ACC112 (cell line): ENCODE measurements at regions not wholly inside any gene's neighbourhood (a gene's known extent, or its start where the extent isn't known, plus 50 kb on each side); places are given as distances from the start of the nearest gene placed in this dataset.

Experiments
- H2AFZ ChIP-seq: fragments of 200-600 bp; sonication (generic); one replicate; pipeline ENCODE4 v1.6.0; 2017; ENCODE audit warnings: antibody characterized with exemption, low read length; ENCODE audit not compliant: unreplicated experiment
- H3K27ac ChIP-seq: fragments of 200-600 bp; sonication (generic); 2 replicates; pipeline ENCODE4 v1.5.1; 2014; ENCODE audit warnings: low read depth, mild to moderate bottlenecking, antibody characterized with exemption, low read length, moderate library complexity
- H3K27me3 ChIP-seq: fragments of 200-600 bp; sonication (generic); 2 replicates; pipeline ENCODE4 v1.6.1; 2014; ENCODE audit warnings: mild to moderate bottlenecking, antibody characterized with exemption, low read length, moderate library complexity, mixed read lengths; ENCODE audit not compliant: insufficient read depth
- H3K36me3 ChIP-seq: fragments of 200-600 bp; sonication (generic); 2 replicates; pipeline ENCODE4 v1.6.1; 2016; ENCODE audit warnings: mild to moderate bottlenecking, antibody characterized with exemption, low read length, moderate library complexity, mixed read lengths; ENCODE audit not compliant: insufficient read depth
- H3K4me1 ChIP-seq: fragments of 200-600 bp; sonication (generic); one replicate; pipeline ENCODE4 v1.6.1; 2016; ENCODE audit warnings: low read length, mixed read lengths; ENCODE audit not compliant: insufficient read depth, unreplicated experiment, control insufficient read depth
- H3K4me3 ChIP-seq: fragments of 200-600 bp; sonication (generic); 2 replicates; pipeline ENCODE4 v1.5.1; 2014; ENCODE audit warnings: mild to moderate bottlenecking, low read depth, low read length
- H3K79me2 ChIP-seq: fragments of 200-600 bp; sonication (generic); one replicate; pipeline ENCODE4 v1.6.0; 2016; ENCODE audit warnings: low read length; ENCODE audit not compliant: control insufficient read depth, unreplicated experiment, insufficient read depth

GRCh38 chr5:28421141-28421540 is 1382.8 kb upstream of the CDH9 start:
- H3K4me3 ChIP-seq, result no peak overlapping the region
- no peaks in the 10 kb centered on the region for H3K4me1 ChIP-seq
- no peaks in the 10 kb centered on the region for H3K36me3 ChIP-seq
- H3K27ac ChIP-seq, result no peak overlapping the region
- H3K27me3 ChIP-seq, result no peaks in the 10 kb centered on the region
- no peaks in the 10 kb centered on the region for H3K79me2 ChIP-seq
- no peak overlapping the region for H2AFZ ChIP-seq

DNA sequence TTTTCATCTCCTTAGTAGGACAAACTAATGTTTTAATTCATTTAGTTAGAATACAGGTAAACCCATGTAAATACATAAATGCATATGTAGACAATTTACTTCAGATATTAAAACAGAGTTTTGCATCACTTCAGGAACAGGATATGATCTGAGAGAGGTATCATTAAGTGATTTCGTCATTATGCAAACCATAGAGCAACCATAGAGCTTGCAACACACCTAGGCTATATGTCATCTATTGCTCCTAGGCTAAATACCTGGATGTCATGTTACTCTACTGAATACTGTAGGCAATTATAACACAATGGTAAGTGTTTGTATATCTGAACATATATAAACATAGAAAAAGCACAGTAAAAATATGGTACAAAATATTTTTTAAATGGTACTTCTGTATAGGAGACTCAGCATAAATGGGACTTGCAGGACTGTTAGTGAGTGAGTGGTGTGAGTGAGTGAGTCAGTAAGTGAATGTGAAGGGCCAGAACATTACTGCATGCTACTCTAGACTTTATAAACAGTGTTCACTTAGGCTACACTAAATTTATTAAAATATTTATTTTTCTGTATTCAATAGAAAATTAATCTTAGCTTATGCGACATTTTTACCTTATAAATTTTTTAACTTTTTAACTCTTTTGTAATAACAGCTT is 1377.5 kb upstream of the CDH9 start:
- Histone ChIP-seq H3K79me2 (no peaks in the 10 kb centered on the region), H3K4me1 (no peaks in the 10 kb centered on the region)

DNA sequence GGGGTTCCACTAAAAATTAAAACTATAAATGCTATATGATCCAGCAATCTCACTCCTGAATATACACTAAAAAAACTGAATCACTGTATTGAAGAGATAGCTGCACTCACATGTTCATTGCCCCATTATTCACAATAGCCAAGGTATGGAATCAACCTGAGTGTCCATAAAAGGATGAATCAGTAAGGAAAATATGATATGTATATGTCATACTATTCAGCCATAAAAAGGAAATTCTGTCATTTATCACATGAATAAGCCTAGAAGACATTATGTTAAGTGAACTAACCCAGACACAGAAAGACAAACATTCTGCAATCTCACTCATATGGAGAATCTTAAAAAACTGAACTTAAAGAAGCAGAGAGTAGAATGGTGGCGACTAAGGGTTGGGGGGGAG is 1376.2 kb upstream of the CDH9 start:
- H3K4me1 ChIP-seq, result no peaks in the 10 kb centered on the region
- H3K4me3 ChIP-seq, result no peak overlapping the region
- no peaks in the 10 kb centered on the region for H3K27me3 ChIP-seq
- H3K36me3 ChIP-seq, result no peaks in the 10 kb centered on the region
- no peaks in the 10 kb centered on the region for H3K79me2 ChIP-seq
- H2AFZ ChIP-seq, result no peak overlapping the region
- no peak overlapping the region for H3K27ac ChIP-seq

More for the DNA sequence above, 1377.5 kb upstream of the CDH9 start:
- Histone ChIP-seq H3K27me3 (no peaks in the 10 kb centered on the region), H3K36me3 (no peaks in the 10 kb centered on the region), H2AFZ (no peak overlapping the region), H3K4me3 (no peak overlapping the region), H3K27ac (no peak overlapping the region)

DNA sequence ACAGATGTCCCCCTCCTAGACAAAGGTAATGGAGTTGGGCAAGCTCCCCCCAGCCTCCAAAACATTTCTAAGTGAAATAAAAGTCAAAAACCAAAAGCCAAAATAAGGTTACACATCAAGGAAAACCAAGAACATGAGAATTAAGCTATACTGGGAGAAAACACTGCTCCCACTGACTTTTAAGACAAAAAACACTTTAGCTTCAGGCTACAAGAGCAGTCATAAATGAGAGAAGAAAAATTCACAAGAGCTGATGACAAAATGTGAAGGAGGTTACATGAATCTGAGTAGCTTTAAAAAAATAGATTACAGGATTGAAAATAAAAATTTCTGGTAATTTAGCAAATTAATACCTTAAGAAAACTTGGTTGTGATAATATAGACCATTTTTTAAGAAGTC is 1370.3 kb upstream of the CDH9 start:
- Histone ChIP-seq H3K4me3 (no peak overlapping the region), H3K27ac (no peak overlapping the region), H3K79me2 (no peaks in the 10 kb centered on the region)

DNA sequence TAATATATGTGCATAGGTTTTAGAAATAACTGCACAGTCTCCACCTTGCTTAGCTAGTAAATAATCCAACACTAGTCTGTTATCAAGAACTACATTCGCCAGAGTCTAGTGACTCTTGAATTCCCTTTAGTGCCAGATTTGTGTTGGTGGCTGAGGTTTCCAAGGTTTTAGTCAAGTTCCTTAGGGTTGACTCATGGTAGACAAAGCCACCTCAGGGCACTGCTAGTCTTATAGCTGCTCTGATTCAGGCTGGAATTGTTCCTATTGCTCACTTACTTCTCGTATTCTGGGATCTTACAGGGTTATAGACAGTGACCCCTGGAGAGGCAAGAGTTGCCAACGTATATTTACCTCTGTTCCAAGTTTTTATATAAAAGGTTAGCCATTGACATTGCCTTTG is 1369.8 kb upstream of the CDH9 start:
- no peaks in the 10 kb centered on the region for H3K36me3 ChIP-seq
- H3K79me2 ChIP-seq, result no peaks in the 10 kb centered on the region
- H3K27me3 ChIP-seq, result no peaks in the 10 kb centered on the region
- H3K4me3 ChIP-seq, result no peak overlapping the region
- no peak overlapping the region for H3K27ac ChIP-seq
- H2AFZ ChIP-seq, result no peak overlapping the region
- H3K4me1 ChIP-seq, result no peaks in the 10 kb centered on the region

More for the DNA sequence above, 1370.3 kb upstream of the CDH9 start:
- Histone ChIP-seq H2AFZ (no peak overlapping the region), H3K27me3 (no peaks in the 10 kb centered on the region), H3K36me3 (no peaks in the 10 kb centered on the region), H3K4me1 (no peaks in the 10 kb centered on the region)

GRCh38 chr5:28404363-28405071 is 1366.1 kb upstream of the CDH9 start:
- no peak overlapping the region for H3K4me3 ChIP-seq
- no peaks in the 10 kb centered on the region for H3K27me3 ChIP-seq
- no peaks in the 10 kb centered on the region for H3K4me1 ChIP-seq
- H2AFZ ChIP-seq, result no peak overlapping the region
- H3K79me2 ChIP-seq, result no peaks in the 10 kb centered on the region
- no peak overlapping the region for H3K27ac ChIP-seq
- no peaks in the 10 kb centered on the region for H3K36me3 ChIP-seq

- H3K4me3 ChIP-seq, result no peak overlapping the region
- H3K79me2 ChIP-seq, result no peaks in the 10 kb centered on the region
- no peaks in the 10 kb centered on the region for H3K36me3 ChIP-seq
- no peaks in the 10 kb centered on the region for H3K4me1 ChIP-seq
- no peaks in the 10 kb centered on the region for H3K27me3 ChIP-seq
- H3K27ac ChIP-seq, result no peak overlapping the region
- no peak overlapping the region for H2AFZ ChIP-seq
Observed at GRCh38 chr5:28403846-28404245, 1365.5 kb upstream of the CDH9 start.

DNA sequence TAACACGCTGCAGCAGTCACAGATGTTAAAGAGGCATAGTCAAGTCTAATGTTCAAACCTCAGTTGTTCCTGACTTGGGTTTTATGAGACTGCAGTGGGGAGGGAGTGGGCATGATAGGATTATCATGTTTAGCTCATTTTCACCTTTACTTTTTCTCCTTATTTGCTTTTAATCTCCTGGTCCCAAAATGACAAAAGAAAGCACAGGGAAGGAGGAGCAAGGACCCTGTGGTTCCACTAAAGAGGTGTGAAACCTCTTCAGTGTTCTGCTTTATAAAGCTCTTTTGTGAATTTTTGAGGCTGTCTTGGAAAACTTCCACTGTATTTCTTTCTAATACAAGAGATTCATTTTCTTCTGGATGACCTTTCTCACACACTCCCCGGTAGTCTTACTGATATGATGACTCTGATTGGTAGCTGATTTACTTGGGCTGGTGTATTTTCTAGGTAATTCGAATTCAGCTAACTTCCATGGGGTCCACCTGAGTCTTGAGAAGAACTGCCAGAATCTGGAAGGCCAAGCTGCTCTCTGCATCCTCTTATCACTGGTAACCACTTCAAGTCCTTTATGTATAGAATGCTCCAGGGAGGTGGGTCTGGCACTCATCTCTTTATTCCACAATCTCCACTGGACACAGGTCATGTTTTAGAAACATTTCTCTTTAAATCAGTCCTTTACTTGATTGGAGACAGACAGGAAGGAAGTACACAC is 1364.4 kb upstream of the CDH9 start:
- Histone ChIP-seq H2AFZ (no peak overlapping the region), H3K27me3 (no peaks in the 10 kb centered on the region), H3K4me1 (no peaks in the 10 kb centered on the region), H3K27ac (no peak overlapping the region), H3K79me2 (no peaks in the 10 kb centered on the region), H3K36me3 (no peaks in the 10 kb centered on the region), H3K4me3 (no peak overlapping the region)

DNA sequence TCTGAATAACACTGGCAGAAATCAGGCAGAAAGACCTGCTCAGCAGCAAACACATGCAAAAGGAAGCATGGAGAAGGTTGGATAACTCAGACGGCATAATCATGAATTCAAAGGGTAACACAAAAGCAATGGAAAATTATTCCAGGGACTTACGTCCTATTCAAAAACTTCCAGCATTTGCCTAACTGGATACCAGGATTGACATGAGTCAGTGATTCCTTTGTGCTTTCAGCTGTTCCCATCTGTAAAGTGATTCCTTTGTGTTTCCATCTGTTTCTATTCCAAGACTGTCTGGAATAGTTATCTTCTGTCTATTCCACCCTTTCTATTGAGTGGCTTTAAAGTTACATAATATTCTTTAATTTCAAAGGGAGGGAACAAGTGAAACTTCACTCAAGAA is 1361.7 kb upstream of the CDH9 start:
- no peaks in the 10 kb centered on the region for H3K4me1 ChIP-seq
- no peaks in the 10 kb centered on the region for H3K27me3 ChIP-seq

GRCh38 chr5:28399211-28399610 is 1360.8 kb upstream of the CDH9 start:
- H2AFZ ChIP-seq, result no peak overlapping the region
- no peaks in the 10 kb centered on the region for H3K36me3 ChIP-seq
- no peak overlapping the region for H3K27ac ChIP-seq
- H3K4me1 ChIP-seq, result no peaks in the 10 kb centered on the region
- H3K27me3 ChIP-seq, result no peaks in the 10 kb centered on the region
- H3K4me3 ChIP-seq, result no peak overlapping the region
- no peaks in the 10 kb centered on the region for H3K79me2 ChIP-seq

More for the DNA sequence above, 1361.7 kb upstream of the CDH9 start:
- H3K4me3 ChIP-seq, result no peak overlapping the region
- no peaks in the 10 kb centered on the region for H3K36me3 ChIP-seq
- no peak overlapping the region for H2AFZ ChIP-seq
- H3K27ac ChIP-seq, result no peak overlapping the region
- H3K79me2 ChIP-seq, result no peaks in the 10 kb centered on the region

- H3K79me2 ChIP-seq, result no peaks in the 10 kb centered on the region
- H3K36me3 ChIP-seq, result no peaks in the 10 kb centered on the region
- H3K4me1 ChIP-seq, result no peaks in the 10 kb centered on the region
- no peaks in the 10 kb centered on the region for H3K27me3 ChIP-seq
- no peak overlapping the region for H3K27ac ChIP-seq
- H3K4me3 ChIP-seq, result no peak overlapping the region
- H2AFZ ChIP-seq, result no peak overlapping the region
Observed at GRCh38 chr5:28398185-28398584, 1359.8 kb upstream of the CDH9 start.
